ENCODE measurements at regions not wholly inside any gene's neighbourhood (a gene's known extent, or its start where the extent isn't known, plus 50 kb on each side); places are given as distances from the start of the nearest gene placed in this dataset.

DNA sequence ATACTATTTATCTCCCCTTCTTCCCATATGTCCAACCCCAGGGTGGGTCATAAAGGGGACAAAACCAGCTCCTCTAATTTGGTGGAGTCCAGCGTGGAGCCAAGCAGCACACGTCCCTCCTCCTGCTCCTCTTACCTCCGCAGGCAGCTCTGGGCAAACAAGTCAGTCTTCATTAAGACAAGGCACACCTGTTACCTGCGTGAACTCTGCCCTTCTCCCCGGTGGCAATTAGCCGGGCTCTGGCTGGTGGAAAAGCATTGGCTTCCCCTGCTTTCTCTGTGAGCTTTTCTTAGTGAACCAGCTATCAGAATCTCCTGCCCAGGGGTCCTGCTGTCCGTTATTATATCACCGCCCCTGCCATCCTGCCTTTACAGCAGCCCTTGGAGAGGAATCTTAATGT is 418.7 kb upstream of the CADM1 start:
- Mint-ChIP-seq H3K4me1 (peaks cover 73% of the 10 kb centered on the region), H3K9me3 (peaks cover 4% of the 10 kb centered on the region), H3K4me3 (no peak overlapping the region), H3K27ac (no peak overlapping the region), H3K27me3 (no peaks in the 10 kb centered on the region), H3K36me3 (no peaks in the 10 kb centered on the region)
- no peak for ATAC-seq

- no peaks in the 10 kb centered on the region for H3K27me3 Mint-ChIP-seq
- H3K4me3 Mint-ChIP-seq: no peak overlapping the region
- H3K36me3 Mint-ChIP-seq: no peaks in the 10 kb centered on the region
- peaks cover 2% of the 10 kb centered on the region for H3K9me3 Mint-ChIP-seq
- H3K27ac Mint-ChIP-seq: peak overlapping the region; percentile 83
- H3K4me1 Mint-ChIP-seq: peaks cover 68% of the 10 kb centered on the region
- no peak for ATAC-seq
These were observed 417.8 kb upstream of the CADM1 start for GRCh38 chr11:115921986-115922385.

- no peak for ATAC-seq
- H3K4me1 Mint-ChIP-seq: peaks cover 65% of the 10 kb centered on the region
- no peak overlapping the region for H3K4me3 Mint-ChIP-seq
- peak overlapping the region; percentile 83 for H3K27ac Mint-ChIP-seq
- peaks cover 3% of the 10 kb centered on the region for H3K9me3 Mint-ChIP-seq
- no peaks in the 10 kb centered on the region for H3K36me3 Mint-ChIP-seq
- no peaks in the 10 kb centered on the region for H3K27me3 Mint-ChIP-seq
These were observed 417.3 kb upstream of the CADM1 start for GRCh38 chr11:115921540-115921939.

GRCh38 chr11:115920841-115921480 is 416.7 kb upstream of the CADM1 start:
- Mint-ChIP-seq H3K4me3 (no peak overlapping the region), H3K36me3 (no peaks in the 10 kb centered on the region), H3K27me3 (no peaks in the 10 kb centered on the region), H3K27ac (peak overlapping the region; percentile 83), H3K4me1 (peaks cover 59% of the 10 kb centered on the region), H3K9me3 (peaks cover 3% of the 10 kb centered on the region)
- no peak for ATAC-seq

GRCh38 chr11:115920092-115920461 is 415.9 kb upstream of the CADM1 start:
- no peak overlapping the region for H3K4me3 Mint-ChIP-seq
- peaks cover 53% of the 10 kb centered on the region for H3K4me1 Mint-ChIP-seq

GRCh38 chr11:115919341-115920091 is 415.3 kb upstream of the CADM1 start:
- Mint-ChIP-seq H3K4me3 (peak overlapping the region; percentile 52), H3K27ac (peak overlapping the region; percentile 83), H3K27me3 (no peaks in the 10 kb centered on the region), H3K36me3 (no peaks in the 10 kb centered on the region), H3K4me1 (peaks cover 53% of the 10 kb centered on the region), H3K9me3 (peaks cover 3% of the 10 kb centered on the region)
- ATAC-seq: peak; percentile 72

More at GRCh38 chr11:115920092-115920461, 415.9 kb upstream of the CADM1 start:
- peak; percentile 37 for ATAC-seq
- Mint-ChIP-seq H3K27ac (peak overlapping the region; percentile 83), H3K36me3 (no peaks in the 10 kb centered on the region), H3K9me3 (peaks cover 3% of the 10 kb centered on the region), H3K27me3 (no peaks in the 10 kb centered on the region)

GRCh38 chr11:115918576-115918975 is 414.4 kb upstream of the CADM1 start:
- Mint-ChIP-seq H3K9me3 (peaks cover 3% of the 10 kb centered on the region), H3K4me3 (no peak overlapping the region), H3K27ac (peak overlapping the region; percentile 83), H3K4me1 (peaks cover 54% of the 10 kb centered on the region), H3K36me3 (no peaks in the 10 kb centered on the region), H3K27me3 (no peaks in the 10 kb centered on the region)
- ATAC-seq: no peak

DNA sequence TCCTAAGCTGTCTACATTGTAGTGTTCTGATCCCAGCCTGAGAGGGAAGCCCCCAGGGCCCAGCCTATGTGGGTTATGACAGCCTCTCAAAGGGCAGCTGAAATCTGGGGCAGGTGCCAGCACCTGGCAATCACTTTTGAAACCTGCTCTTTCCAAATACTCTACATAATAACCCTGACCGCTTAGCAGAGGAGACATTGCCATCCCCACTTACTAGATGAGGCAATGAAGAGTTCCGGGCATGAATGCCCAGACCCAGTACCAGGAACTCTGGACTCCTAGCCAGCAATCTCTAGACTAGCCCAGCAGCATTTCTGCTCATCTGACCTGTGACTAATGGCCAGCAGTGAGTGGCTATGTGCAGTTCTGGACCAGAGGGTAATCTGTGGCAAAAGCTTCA is 412.4 kb upstream of the CADM1 start:
- peaks cover 3% of the 10 kb centered on the region for H3K9me3 Mint-ChIP-seq
- no peak overlapping the region for H3K4me3 Mint-ChIP-seq
- H3K4me1 Mint-ChIP-seq: peaks cover 51% of the 10 kb centered on the region
- H3K27me3 Mint-ChIP-seq: no peaks in the 10 kb centered on the region
- no peaks in the 10 kb centered on the region for H3K36me3 Mint-ChIP-seq
- no peak for ATAC-seq
- H3K27ac Mint-ChIP-seq: no peak overlapping the region

DNA sequence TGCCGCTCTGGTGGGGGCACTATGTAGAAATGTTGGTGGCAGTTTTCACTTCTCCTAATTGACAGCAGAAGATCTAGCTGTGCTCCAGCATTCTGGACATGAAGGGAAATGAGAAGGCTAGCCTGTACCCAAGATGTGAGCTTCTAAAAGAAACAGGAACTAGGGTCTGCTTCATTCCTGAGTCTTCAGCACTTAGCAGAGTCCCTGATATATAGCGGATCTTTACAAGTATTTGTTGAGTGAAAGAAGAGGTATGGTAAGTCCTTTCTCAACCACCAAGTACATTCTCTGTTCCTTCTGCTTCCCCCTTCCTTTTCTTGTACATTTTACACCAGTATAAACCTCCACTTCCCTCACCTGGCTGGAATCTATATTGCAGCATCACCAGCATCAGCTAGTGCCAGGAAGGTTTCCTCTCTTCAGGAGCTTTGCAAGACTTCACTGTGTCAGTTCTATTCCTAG is 408.3 kb upstream of the CADM1 start:
- H3K4me1 Mint-ChIP-seq: peaks cover 14% of the 10 kb centered on the region
- no peak overlapping the region for H3K27ac Mint-ChIP-seq
- H3K36me3 Mint-ChIP-seq: no peaks in the 10 kb centered on the region
- no peaks in the 10 kb centered on the region for H3K27me3 Mint-ChIP-seq
- H3K9me3 Mint-ChIP-seq: peaks cover 3% of the 10 kb centered on the region
- H3K4me3 Mint-ChIP-seq: no peak overlapping the region
- peak; percentile 68 for ATAC-seq

DNA sequence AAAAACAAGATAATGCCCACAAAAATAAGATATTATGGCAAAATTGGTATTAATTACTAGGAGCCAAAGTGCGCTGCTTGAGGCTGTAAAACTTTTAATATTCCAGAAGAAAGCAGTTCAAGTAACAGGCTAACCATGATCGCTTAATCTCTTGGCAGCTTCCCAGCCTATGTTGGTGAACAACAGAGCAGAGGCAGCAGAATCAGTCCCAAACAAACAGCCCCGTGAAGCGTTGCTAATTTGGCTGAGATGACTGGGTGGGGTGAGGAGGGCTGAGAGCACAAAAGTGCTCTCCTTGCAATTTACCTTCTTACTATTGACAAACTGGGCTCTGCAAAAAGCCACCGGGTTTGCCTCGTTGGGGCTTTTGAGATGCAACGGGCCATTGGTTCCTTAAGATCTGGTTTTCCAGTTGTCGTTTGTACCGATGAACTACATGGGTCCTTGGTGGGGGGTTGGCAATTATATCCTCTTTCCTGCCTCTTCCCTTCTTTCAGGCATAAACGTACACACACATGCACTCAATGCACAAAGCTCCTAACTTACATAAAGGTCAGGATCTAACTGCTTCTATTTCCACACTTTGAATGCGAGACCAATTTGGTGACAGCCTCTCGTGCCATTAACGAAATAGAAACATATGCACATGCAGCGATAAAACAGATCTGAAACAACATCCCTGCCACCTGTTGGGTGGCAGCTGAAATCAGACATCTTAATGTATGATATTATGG is 407.6 kb upstream of the CADM1 start:
- Mint-ChIP-seq H3K36me3 (no peaks in the 10 kb centered on the region), H3K27me3 (no peaks in the 10 kb centered on the region), H3K4me3 (no peak overlapping the region), H3K4me1 (peaks cover 13% of the 10 kb centered on the region), H3K9me3 (no peaks in the 10 kb centered on the region), H3K27ac (no peak overlapping the region)
- peak; percentile 18 for ATAC-seq

DNA sequence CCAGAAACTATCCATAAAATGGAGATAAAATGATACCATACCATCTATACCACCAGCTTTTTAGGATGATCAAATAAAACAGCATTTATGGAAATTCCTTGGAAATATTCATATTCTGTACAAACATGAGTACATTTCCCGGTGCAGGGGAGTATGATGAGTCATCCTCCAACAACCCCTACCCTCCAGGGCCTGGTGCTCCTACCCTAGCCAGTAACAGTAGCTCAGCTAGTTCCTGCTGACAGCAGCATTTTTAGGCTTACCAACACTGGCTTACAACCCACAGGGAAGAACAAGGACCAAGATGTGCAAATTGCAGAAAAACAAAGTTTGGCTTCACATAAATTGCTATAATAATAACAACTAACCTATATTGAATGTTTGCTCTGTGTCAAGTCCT is 406.2 kb upstream of the CADM1 start:
- Mint-ChIP-seq H3K27me3 (no peaks in the 10 kb centered on the region), H3K27ac (no peak overlapping the region), H3K4me1 (peaks cover 13% of the 10 kb centered on the region), H3K4me3 (no peak overlapping the region), H3K36me3 (no peaks in the 10 kb centered on the region), H3K9me3 (no peaks in the 10 kb centered on the region)
- ATAC-seq: no peak

DNA sequence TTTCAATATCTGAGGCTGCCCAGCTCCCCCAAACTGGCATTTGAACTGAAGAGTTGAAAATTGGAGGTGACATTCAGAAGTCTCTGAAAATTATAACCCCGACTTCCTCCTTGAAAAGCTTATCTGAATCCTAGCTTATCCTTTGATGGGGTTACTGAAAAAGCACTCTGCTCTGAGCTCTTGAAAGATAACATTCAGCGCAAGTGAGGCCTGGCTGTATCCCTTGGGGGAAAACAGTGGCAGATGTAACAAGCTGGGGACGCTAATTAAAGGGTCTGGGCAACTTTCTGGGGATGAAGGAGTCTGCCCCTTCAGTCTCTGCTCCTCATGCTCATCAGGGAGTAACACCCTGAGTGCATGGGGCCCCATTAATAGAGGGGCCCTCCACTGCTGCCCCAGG is 402.0 kb upstream of the CADM1 start:
- Mint-ChIP-seq H3K4me3 (no peak overlapping the region), H3K27me3 (no peaks in the 10 kb centered on the region), H3K4me1 (no peaks in the 10 kb centered on the region), H3K36me3 (no peaks in the 10 kb centered on the region), H3K27ac (no peak overlapping the region), H3K9me3 (no peaks in the 10 kb centered on the region)
- ATAC-seq: no peak

- Mint-ChIP-seq H3K36me3 (no peaks in the 10 kb centered on the region), H3K4me1 (no peaks in the 10 kb centered on the region), H3K4me3 (no peak overlapping the region), H3K9me3 (no peaks in the 10 kb centered on the region), H3K27ac (no peak overlapping the region), H3K27me3 (no peaks in the 10 kb centered on the region)
- no peak for ATAC-seq
These were observed 401.3 kb upstream of the CADM1 start for GRCh38 chr11:115905341-115906000.

DNA sequence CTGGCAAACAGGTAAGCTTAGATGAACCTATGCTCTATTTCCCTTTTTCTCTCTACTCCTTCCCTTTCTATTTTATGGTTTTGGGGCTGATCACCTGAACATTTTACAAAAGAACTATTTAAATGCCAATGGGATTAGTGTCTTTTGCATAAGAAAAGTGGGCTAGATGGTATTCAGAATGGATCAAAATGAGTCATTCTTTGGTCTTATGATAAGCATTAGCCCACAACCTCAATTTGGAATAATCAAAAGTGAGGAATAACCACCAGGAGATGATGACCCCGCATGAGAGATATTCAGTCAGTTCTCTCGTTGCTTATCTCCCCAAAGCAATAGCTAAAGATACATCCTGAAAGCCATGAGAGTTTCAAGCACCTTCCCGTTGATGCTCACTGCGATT is 399.0 kb upstream of the CADM1 start:
- H3K27me3 Mint-ChIP-seq: no peaks in the 10 kb centered on the region

GRCh38 chr11:115901069-115901468 is 396.9 kb upstream of the CADM1 start:
- H3K4me1 Mint-ChIP-seq: no peaks in the 10 kb centered on the region
- no peak overlapping the region for H3K27ac Mint-ChIP-seq
- H3K36me3 Mint-ChIP-seq: no peaks in the 10 kb centered on the region
- H3K27me3 Mint-ChIP-seq: no peaks in the 10 kb centered on the region
- ATAC-seq: no peak
- H3K9me3 Mint-ChIP-seq: no peaks in the 10 kb centered on the region
- H3K4me3 Mint-ChIP-seq: no peak overlapping the region

More for the DNA sequence above, 399.0 kb upstream of the CADM1 start:
- H3K9me3 Mint-ChIP-seq: no peaks in the 10 kb centered on the region
- no peak overlapping the region for H3K4me3 Mint-ChIP-seq
- no peak for ATAC-seq
- H3K4me1 Mint-ChIP-seq: no peaks in the 10 kb centered on the region
- no peaks in the 10 kb centered on the region for H3K36me3 Mint-ChIP-seq
- H3K27ac Mint-ChIP-seq: no peak overlapping the region
